ENCODE measurements at regions not wholly inside any gene's neighbourhood (a gene's known extent, or its start where the extent isn't known, plus 50 kb on each side); places are given as distances from the start of the nearest gene placed in this dataset.

DNA sequence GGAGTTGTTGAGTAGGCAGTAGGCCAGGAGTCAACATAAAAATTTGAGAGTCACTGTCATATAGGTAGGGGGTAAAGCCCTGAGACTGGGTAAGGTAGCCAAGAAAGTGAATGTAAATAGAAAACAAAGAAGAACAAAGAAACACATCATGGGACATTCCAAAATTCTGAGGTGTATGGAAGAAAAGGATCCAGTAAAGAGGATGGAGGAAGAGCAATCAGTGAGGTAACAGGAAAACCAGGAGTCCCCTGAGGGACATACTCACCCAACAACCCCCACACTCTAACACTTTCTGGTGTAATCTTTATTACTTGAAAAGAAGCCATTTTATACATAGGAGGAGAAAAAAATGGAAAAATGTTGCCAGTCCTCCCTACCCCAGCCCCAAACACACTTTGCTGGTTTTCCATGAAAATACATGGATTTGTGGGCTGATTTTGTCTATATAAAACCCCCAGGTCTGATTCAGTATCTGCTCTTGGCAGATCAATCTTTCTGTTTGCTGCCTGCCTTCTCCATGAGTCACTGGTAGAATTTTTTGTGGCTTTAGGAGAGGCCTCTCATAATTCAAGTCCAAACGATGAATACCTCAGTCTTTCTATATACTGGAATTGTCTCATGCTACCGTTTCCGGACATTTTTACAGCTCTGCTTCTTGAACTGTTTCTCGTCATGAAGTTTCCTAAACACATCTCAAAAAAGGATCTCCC is 271.4 kb upstream of the MAN1A1 start:
- TF ChIP-seq, protein P1, sequence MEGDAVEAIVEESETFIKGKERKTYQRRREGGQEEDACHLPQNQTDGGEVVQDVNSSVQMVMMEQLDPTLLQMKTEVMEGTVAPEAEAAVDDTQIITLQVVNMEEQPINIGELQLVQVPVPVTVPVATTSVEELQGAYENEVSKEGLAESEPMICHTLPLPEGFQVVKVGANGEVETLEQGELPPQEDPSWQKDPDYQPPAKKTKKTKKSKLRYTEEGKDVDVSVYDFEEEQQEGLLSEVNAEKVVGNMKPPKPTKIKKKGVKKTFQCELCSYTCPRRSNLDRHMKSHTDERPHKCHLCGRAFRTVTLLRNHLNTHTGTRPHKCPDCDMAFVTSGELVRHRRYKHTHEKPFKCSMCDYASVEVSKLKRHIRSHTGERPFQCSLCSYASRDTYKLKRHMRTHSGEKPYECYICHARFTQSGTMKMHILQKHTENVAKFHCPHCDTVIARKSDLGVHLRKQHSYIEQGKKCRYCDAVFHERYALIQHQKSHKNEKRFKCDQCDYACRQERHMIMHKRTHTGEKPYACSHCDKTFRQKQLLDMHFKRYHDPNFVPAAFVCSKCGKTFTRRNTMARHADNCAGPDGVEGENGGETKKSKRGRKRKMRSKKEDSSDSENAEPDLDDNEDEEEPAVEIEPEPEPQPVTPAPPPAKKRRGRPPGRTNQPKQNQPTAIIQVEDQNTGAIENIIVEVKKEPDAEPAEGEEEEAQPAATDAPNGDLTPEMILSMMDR (IDR thresholded peaks at IDR 0.05) = no peak
- TF ChIP-seq POLR2AphosphoS5 (IDR thresholded peaks at IDR 0.05) (no peak), POLR2A (IDR thresholded peaks at IDR 0.05) (no peak)

All from gastroesophageal sphincter (tissue), 3 donors.